ENCODE measurements at regions not wholly inside any gene's neighbourhood (a gene's known extent, or its start where the extent isn't known, plus 50 kb on each side); places are given as distances from the start of the nearest gene placed in this dataset.

- H3K4me1 Mint-ChIP-seq (ENCODE audit: unreplicated experiment): no peaks in the 10 kb centered on the region
- H3K4me3 Mint-ChIP-seq (ENCODE audit: unreplicated experiment): no peak overlapping the region
- no peak for TF ChIP-seq CTCF (IDR thresholded peaks at IDR 0.05)
- no peaks in the 10 kb centered on the region for H3K9me3 Mint-ChIP-seq (ENCODE audit: unreplicated experiment)
- H3K36me3 Mint-ChIP-seq (ENCODE audit: unreplicated experiment): no peaks in the 10 kb centered on the region
- no peak for DNase-seq (ENCODE audit: extremely low spot score, unreplicated experiment)
- H3K27ac Mint-ChIP-seq (ENCODE audit: unreplicated experiment): no peak overlapping the region
- H3K27me3 Mint-ChIP-seq (ENCODE audit: unreplicated experiment): peaks cover 20% of the 10 kb centered on the region
Observed at GRCh38 chr5:23001120-23001519, 148.0 kb upstream of the CDH12 start.

DNA sequence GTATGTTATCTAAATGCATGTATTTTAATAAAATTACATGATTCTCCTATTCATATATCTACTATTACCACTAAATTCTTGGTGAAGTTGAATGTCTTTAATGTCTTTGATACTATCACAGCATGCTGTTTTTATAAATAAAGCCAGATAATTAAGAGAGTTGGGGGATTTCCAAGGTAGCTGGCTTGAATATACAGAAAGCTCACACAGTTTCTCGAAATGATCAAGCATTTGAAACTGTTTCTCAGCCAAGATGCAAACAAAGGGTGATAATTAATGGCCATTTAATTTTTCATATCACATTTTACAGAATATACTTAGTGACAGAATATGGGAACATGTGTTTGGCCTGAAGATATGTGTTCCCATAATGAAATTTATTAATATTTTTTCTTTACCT is 145.6 kb upstream of the CDH12 start:
- no peak for TF ChIP-seq CTCF (IDR thresholded peaks at IDR 0.05)
- Mint-ChIP-seq H3K27ac (ENCODE audit: unreplicated experiment) (no peak overlapping the region), H3K4me1 (ENCODE audit: unreplicated experiment) (no peaks in the 10 kb centered on the region), H3K9me3 (ENCODE audit: unreplicated experiment) (no peaks in the 10 kb centered on the region), H3K4me3 (ENCODE audit: unreplicated experiment) (no peak overlapping the region), H3K27me3 (ENCODE audit: unreplicated experiment) (peaks cover 14% of the 10 kb centered on the region), H3K36me3 (ENCODE audit: unreplicated experiment) (no peaks in the 10 kb centered on the region)
- no peak for DNase-seq (ENCODE audit: extremely low spot score, unreplicated experiment)

DNA sequence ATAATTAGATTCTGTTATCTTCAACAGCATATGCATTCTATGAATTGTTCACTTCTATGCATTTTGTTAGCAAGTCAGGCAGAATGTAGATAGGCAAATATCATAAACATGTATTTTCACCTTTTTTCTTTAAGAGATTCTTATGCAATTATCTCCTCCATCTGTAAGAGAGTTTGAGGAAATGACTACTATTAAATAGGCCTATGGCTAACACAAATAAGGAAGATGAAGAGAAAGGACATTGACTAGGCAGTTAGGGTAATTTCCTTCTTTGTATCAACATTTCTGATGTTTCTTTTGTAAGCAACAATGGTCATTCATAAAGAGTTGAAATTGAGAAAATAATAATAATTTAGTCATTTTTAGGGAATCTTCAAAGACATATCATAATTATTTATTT is 145.2 kb upstream of the CDH12 start:
- no peak for DNase-seq (ENCODE audit: extremely low spot score, unreplicated experiment)
- Mint-ChIP-seq H3K27me3 (ENCODE audit: unreplicated experiment) (peaks cover 14% of the 10 kb centered on the region), H3K36me3 (ENCODE audit: unreplicated experiment) (no peaks in the 10 kb centered on the region), H3K4me1 (ENCODE audit: unreplicated experiment) (no peaks in the 10 kb centered on the region), H3K4me3 (ENCODE audit: unreplicated experiment) (no peak overlapping the region), H3K27ac (ENCODE audit: unreplicated experiment) (no peak overlapping the region), H3K9me3 (ENCODE audit: unreplicated experiment) (peaks cover under 1% of the 10 kb centered on the region)
- no peak for TF ChIP-seq CTCF (IDR thresholded peaks at IDR 0.05)

GRCh38 chr5:22988937-22989336 is 135.8 kb upstream of the CDH12 start:
- no peak for DNase-seq (ENCODE audit: extremely low spot score, unreplicated experiment)
- peaks cover 17% of the 10 kb centered on the region for H3K9me3 Mint-ChIP-seq (ENCODE audit: unreplicated experiment)
- no peak overlapping the region for H3K27ac Mint-ChIP-seq (ENCODE audit: unreplicated experiment)
- no peaks in the 10 kb centered on the region for H3K36me3 Mint-ChIP-seq (ENCODE audit: unreplicated experiment)
- peaks cover 4% of the 10 kb centered on the region for H3K27me3 Mint-ChIP-seq (ENCODE audit: unreplicated experiment)
- H3K4me3 Mint-ChIP-seq (ENCODE audit: unreplicated experiment): no peak overlapping the region
- H3K4me1 Mint-ChIP-seq (ENCODE audit: unreplicated experiment): no peaks in the 10 kb centered on the region
- no peak for TF ChIP-seq CTCF (IDR thresholded peaks at IDR 0.05)

DNA sequence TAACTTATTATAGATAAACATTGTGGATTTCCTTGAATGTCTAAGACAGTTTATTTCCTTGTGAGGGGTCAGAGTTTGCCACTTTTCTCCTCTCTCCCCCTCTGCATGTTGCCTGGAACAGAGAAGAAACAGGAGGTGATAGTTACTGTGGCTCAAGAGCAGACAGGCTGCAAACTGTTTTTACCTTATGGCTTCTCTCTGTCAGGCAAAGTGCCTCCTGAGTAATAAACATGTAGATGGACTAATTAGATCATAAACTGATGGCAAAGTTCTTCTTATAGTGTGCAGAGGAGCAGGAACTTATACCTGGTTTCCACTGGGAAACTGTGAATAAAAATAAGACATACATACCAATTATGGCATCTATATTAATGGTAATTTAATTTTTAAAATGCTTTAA is 133.1 kb upstream of the CDH12 start:
- no peak for DNase-seq (ENCODE audit: extremely low spot score, unreplicated experiment)
- no peak for TF ChIP-seq CTCF (IDR thresholded peaks at IDR 0.05)
- H3K9me3 Mint-ChIP-seq (ENCODE audit: unreplicated experiment): no peaks in the 10 kb centered on the region
- H3K36me3 Mint-ChIP-seq (ENCODE audit: unreplicated experiment): no peaks in the 10 kb centered on the region
- no peaks in the 10 kb centered on the region for H3K27me3 Mint-ChIP-seq (ENCODE audit: unreplicated experiment)
- no peak overlapping the region for H3K27ac Mint-ChIP-seq (ENCODE audit: unreplicated experiment)
- H3K4me1 Mint-ChIP-seq (ENCODE audit: unreplicated experiment): no peaks in the 10 kb centered on the region
- H3K4me3 Mint-ChIP-seq (ENCODE audit: unreplicated experiment): no peak overlapping the region

Data from osteocyte (in vitro differentiated cells).